ENCODE measurements at regions not wholly inside any gene's neighbourhood (a gene's known extent, or its start where the extent isn't known, plus 50 kb on each side); places are given as distances from the start of the nearest gene placed in this dataset.

- H3K9me3 Mint-ChIP-seq: peaks cover 3% of the 10 kb centered on the region
- peaks cover 2% of the 10 kb centered on the region for H3K27me3 Mint-ChIP-seq (ENCODE audit: low read depth)
- CTCF ChIA-PET: no interaction called here
- DNase-seq: no peak
- intact Hi-C loops (cut with micrococcal nuclease): no loop called here
- H3K4me1 Mint-ChIP-seq (ENCODE audit: low read depth): no peaks in the 10 kb centered on the region
- no peak overlapping the region for H3K27ac Mint-ChIP-seq
- no peaks in the 10 kb centered on the region for H3K36me3 Mint-ChIP-seq (ENCODE audit: low read depth)
- H3K4me3 Mint-ChIP-seq: no peak overlapping the region
Measured at GRCh38 chr2:5798084-5798483, 105.9 kb downstream of the SOX11 start.

GRCh38 chr2:5799348-5799747 lies 107.2 kb downstream of the SOX11 start:
- Mint-ChIP-seq H3K27ac (no peak overlapping the region), H3K27me3 (ENCODE audit: low read depth) (peaks cover 2% of the 10 kb centered on the region), H3K9me3 (peaks cover 3% of the 10 kb centered on the region), H3K36me3 (ENCODE audit: low read depth) (no peaks in the 10 kb centered on the region), H3K4me3 (no peak overlapping the region), H3K4me1 (ENCODE audit: low read depth) (no peaks in the 10 kb centered on the region)
- intact Hi-C loops (cut with micrococcal nuclease): no loop called here
- CTCF ChIA-PET: no interaction called here
- no peak for DNase-seq

GRCh38 chr2:5803547-5803946 lies 111.4 kb downstream of the SOX11 start:
- intact Hi-C loops (cut with micrococcal nuclease): no loop called here
- no peak overlapping the region for H3K27ac Mint-ChIP-seq

GRCh38 chr2:5818961-5819600 lies 126.9 kb downstream of the SOX11 start:
- CTCF ChIA-PET: no interaction called here
- H3K4me3 Mint-ChIP-seq: no peak overlapping the region
- intact Hi-C loops (cut with micrococcal nuclease): no loop called here

More at GRCh38 chr2:5803547-5803946, 111.4 kb downstream of the SOX11 start:
- no peaks in the 10 kb centered on the region for H3K36me3 Mint-ChIP-seq (ENCODE audit: low read depth)
- H3K4me3 Mint-ChIP-seq: no peak overlapping the region
- no peaks in the 10 kb centered on the region for H3K9me3 Mint-ChIP-seq
- no peak for DNase-seq
- no peaks in the 10 kb centered on the region for H3K27me3 Mint-ChIP-seq (ENCODE audit: low read depth)
- CTCF ChIA-PET: no interaction called here
- no peaks in the 10 kb centered on the region for H3K4me1 Mint-ChIP-seq (ENCODE audit: low read depth)

GRCh38 chr2:5824126-5824525 lies 131.9 kb downstream of the SOX11 start:
- Mint-ChIP-seq H3K4me3 (no peak overlapping the region), H3K27me3 (ENCODE audit: low read depth) (peaks cover 4% of the 10 kb centered on the region)

More at GRCh38 chr2:5818961-5819600, 126.9 kb downstream of the SOX11 start:
- Mint-ChIP-seq H3K36me3 (ENCODE audit: low read depth) (no peaks in the 10 kb centered on the region), H3K27me3 (ENCODE audit: low read depth) (no peaks in the 10 kb centered on the region), H3K27ac (no peak overlapping the region), H3K4me1 (ENCODE audit: low read depth) (no peaks in the 10 kb centered on the region), H3K9me3 (peaks cover 3% of the 10 kb centered on the region)
- no peak for DNase-seq

GRCh38 chr2:5825686-5826085 lies 133.5 kb downstream of the SOX11 start:
- Mint-ChIP-seq H3K4me3 (no peak overlapping the region), H3K27ac (no peak overlapping the region), H3K9me3 (peaks cover 6% of the 10 kb centered on the region), H3K4me1 (ENCODE audit: low read depth) (no peaks in the 10 kb centered on the region), H3K27me3 (ENCODE audit: low read depth) (peaks cover 4% of the 10 kb centered on the region), H3K36me3 (ENCODE audit: low read depth) (no peaks in the 10 kb centered on the region)
- CTCF ChIA-PET: no interaction called here
- no peak for DNase-seq
- intact Hi-C loops (cut with micrococcal nuclease): no loop called here

More at GRCh38 chr2:5824126-5824525, 131.9 kb downstream of the SOX11 start:
- CTCF ChIA-PET: no interaction called here
- no peak for DNase-seq
- no peaks in the 10 kb centered on the region for H3K36me3 Mint-ChIP-seq (ENCODE audit: low read depth)
- H3K27ac Mint-ChIP-seq: no peak overlapping the region
- H3K4me1 Mint-ChIP-seq (ENCODE audit: low read depth): no peaks in the 10 kb centered on the region
- peaks cover 6% of the 10 kb centered on the region for H3K9me3 Mint-ChIP-seq
- intact Hi-C loops (cut with micrococcal nuclease): no loop called here

GRCh38 chr2:5826979-5827655 lies 134.9 kb downstream of the SOX11 start:
- Mint-ChIP-seq H3K36me3 (ENCODE audit: low read depth) (no peaks in the 10 kb centered on the region), H3K27me3 (ENCODE audit: low read depth) (peaks cover 4% of the 10 kb centered on the region), H3K4me1 (ENCODE audit: low read depth) (no peaks in the 10 kb centered on the region), H3K4me3 (no peak overlapping the region), H3K27ac (no peak overlapping the region), H3K9me3 (peaks cover 6% of the 10 kb centered on the region)
- no peak for DNase-seq
- intact Hi-C loops (cut with micrococcal nuclease): no loop called here
- CTCF ChIA-PET: no interaction called here

GRCh38 chr2:5834501-5834900 lies 142.3 kb downstream of the SOX11 start:
- CTCF ChIA-PET: no interaction called here
- no peaks in the 10 kb centered on the region for H3K9me3 Mint-ChIP-seq
- no peaks in the 10 kb centered on the region for H3K27me3 Mint-ChIP-seq (ENCODE audit: low read depth)
- H3K36me3 Mint-ChIP-seq (ENCODE audit: low read depth): no peaks in the 10 kb centered on the region
- DNase-seq: no peak
- no peak overlapping the region for H3K4me3 Mint-ChIP-seq
- H3K4me1 Mint-ChIP-seq (ENCODE audit: low read depth): no peaks in the 10 kb centered on the region
- intact Hi-C loops (cut with micrococcal nuclease): no loop called here
- H3K27ac Mint-ChIP-seq: no peak overlapping the region

- CTCF ChIA-PET: no interaction called here
- Mint-ChIP-seq H3K27me3 (ENCODE audit: low read depth) (no peaks in the 10 kb centered on the region), H3K4me3 (no peak overlapping the region), H3K27ac (no peak overlapping the region), H3K4me1 (ENCODE audit: low read depth) (no peaks in the 10 kb centered on the region), H3K9me3 (peaks cover 2% of the 10 kb centered on the region), H3K36me3 (ENCODE audit: low read depth) (no peaks in the 10 kb centered on the region)
- intact Hi-C loops (cut with micrococcal nuclease): no loop called here
- no peak for DNase-seq
Measured at GRCh38 chr2:5839550-5839949, 147.4 kb downstream of the SOX11 start.

- Mint-ChIP-seq H3K27ac (no peak overlapping the region), H3K4me1 (ENCODE audit: low read depth) (no peaks in the 10 kb centered on the region), H3K4me3 (no peak overlapping the region), H3K27me3 (ENCODE audit: low read depth) (no peaks in the 10 kb centered on the region), H3K36me3 (ENCODE audit: low read depth) (no peaks in the 10 kb centered on the region), H3K9me3 (peaks cover 2% of the 10 kb centered on the region)
- CTCF ChIA-PET: no interaction called here
- intact Hi-C loops (cut with micrococcal nuclease): no loop called here
- DNase-seq: no peak
Measured at GRCh38 chr2:5841126-5841525, 148.9 kb downstream of the SOX11 start.

- Mint-ChIP-seq H3K36me3 (ENCODE audit: low read depth) (no peaks in the 10 kb centered on the region), H3K4me3 (no peak overlapping the region), H3K27me3 (ENCODE audit: low read depth) (no peaks in the 10 kb centered on the region), H3K9me3 (peaks cover 5% of the 10 kb centered on the region), H3K4me1 (ENCODE audit: low read depth) (no peaks in the 10 kb centered on the region), H3K27ac (no peak overlapping the region)
- no peak for DNase-seq
- CTCF ChIA-PET: no interaction called here
- intact Hi-C loops (cut with micrococcal nuclease): no loop called here
Measured at GRCh38 chr2:5842326-5842725, 150.1 kb downstream of the SOX11 start.

- DNase-seq: no peak
- intact Hi-C loops (cut with micrococcal nuclease): no loop called here
- Mint-ChIP-seq H3K27me3 (ENCODE audit: low read depth) (no peaks in the 10 kb centered on the region), H3K9me3 (peaks cover 5% of the 10 kb centered on the region), H3K4me3 (no peak overlapping the region), H3K4me1 (ENCODE audit: low read depth) (no peaks in the 10 kb centered on the region), H3K27ac (no peak overlapping the region), H3K36me3 (ENCODE audit: low read depth) (no peaks in the 10 kb centered on the region)
- CTCF ChIA-PET: interaction anchor here (0.7 kb wide), 1 partner anchor 43 kb away, joined by 4 read pairs; no protein-coding TSS in a partner anchor
Measured at GRCh38 chr2:5845798-5846330, 153.7 kb downstream of the SOX11 start.

- H3K9me3 Mint-ChIP-seq: peaks cover 3% of the 10 kb centered on the region
- H3K36me3 Mint-ChIP-seq (ENCODE audit: low read depth): no peaks in the 10 kb centered on the region
- CTCF ChIA-PET: no interaction called here
- no peaks in the 10 kb centered on the region for H3K27me3 Mint-ChIP-seq (ENCODE audit: low read depth)
- no peaks in the 10 kb centered on the region for H3K4me1 Mint-ChIP-seq (ENCODE audit: low read depth)
- H3K4me3 Mint-ChIP-seq: no peak overlapping the region
- intact Hi-C loops (cut with micrococcal nuclease): no loop called here
- no peak for DNase-seq
- no peak overlapping the region for H3K27ac Mint-ChIP-seq
Measured at GRCh38 chr2:5846881-5847280, 154.7 kb downstream of the SOX11 start.

All from activated naive CD4-positive, alpha-beta T cell treated with anti-CD3 and anti-CD28 coated beads for 36 hours (primary cell).